Stimulated activated CD8-positive, alpha-beta memory T cell treated with anti-CD3 and anti-CD28 coated beads, Interleukin-4, amount 100 ng/mL, for 24 hours (primary cell): ENCODE measurements at regions not wholly inside any gene's neighbourhood (a gene's known extent, or its start where the extent isn't known, plus 50 kb on each side); places are given as distances from the start of the nearest gene placed in this dataset.
"Not testable (repeated sequence)": the region's sequence is repeated elsewhere in the genome, so short reads cannot be mapped to it uniquely, and the experiment has no call there.

Source experiments
- DNase-seq: peaks from one replicate; pipeline ENCODE4 v3.0.0-alpha.2; 2020; ENCODE audit warnings: low read depth

DNA sequence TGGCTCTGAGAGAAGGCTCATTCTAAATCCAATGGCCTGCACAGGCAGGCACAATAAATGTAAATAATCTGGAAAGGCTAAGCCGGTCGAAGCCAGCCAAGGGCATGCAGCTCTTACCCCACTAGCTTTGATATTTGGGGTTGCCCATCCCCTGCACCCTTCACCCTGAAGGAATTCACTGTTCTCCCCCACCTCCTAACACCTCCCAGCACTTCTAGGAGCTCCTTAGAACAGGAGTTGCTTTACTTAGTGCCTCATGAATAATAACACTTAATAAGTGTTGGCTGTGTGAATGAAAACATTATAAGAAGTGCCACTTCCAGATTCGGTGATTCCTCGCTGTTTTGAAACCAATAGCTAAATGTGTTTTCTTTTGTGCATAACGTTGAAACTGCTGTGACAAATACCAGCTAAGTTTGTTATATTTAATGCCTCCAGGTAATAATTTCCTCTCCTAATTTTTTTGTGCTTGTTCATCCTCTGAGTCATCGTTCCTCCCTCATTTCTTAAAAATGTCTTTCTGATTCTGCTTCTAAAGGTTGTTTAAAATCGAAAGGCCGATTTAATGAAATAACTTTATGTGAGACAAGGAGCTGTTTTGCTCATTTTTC is 458.8 kb downstream of the METTL4 start:
- no peak for DNase-seq

DNA sequence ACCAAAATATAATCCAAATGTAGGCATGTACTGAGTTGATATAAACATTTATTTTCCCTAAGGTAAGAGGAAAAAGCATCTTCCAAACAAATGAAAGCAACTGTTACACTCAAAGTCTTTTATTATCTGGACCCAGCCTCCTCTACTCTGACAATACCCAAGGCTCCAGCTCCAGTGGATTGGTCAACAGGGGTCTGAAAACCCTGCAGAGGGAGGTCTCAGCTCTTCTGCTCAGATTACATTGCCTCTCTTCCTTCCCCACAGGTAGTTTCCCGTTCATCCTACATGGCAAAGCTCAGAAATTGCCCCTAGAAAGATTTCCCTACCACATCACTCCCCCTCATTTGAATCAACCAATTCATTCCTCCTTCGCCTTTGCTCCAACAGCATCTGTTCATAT is 457.0 kb downstream of the METTL4 start:
- DNase-seq = no peak

DNA sequence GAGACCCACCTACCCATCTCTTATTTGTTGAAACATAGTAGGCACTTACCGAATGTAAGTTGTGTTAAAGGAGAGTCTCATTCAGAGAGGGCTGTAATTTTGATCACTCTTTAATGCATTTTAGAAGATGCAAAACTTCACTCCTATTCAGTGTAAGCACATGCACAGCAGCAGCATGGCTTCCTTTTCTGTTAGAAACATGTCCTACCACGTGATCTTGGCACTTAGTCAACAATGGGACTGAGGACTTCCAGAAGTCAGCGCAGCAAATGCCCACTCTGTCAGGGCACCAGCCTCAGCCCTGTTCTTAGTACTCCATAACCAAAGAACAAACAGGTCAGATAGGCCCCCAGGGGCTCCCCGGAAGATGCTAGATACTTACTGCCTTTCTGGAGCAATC is 456.5 kb downstream of the METTL4 start:
- no peak for DNase-seq

DNA sequence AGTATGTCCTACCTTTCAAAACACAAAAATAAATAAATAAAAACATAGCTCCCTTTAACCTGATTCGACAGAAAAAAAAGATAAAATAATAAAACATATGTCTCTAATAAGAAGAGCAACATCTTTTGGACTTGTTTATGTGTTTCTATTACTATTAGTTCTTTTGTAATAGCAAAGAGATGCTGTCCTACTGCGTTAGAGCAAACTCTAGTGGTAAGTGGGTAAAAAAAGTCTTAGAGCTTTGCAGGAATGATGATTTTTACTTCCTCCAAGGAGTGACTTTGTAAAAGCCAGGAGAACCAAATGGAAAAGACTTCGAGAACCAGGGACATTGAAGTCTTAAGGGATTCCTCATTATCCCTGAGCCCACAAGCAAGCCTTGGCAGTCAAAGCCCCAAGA is 450.1 kb downstream of the METTL4 start:
- no peak for DNase-seq

DNA sequence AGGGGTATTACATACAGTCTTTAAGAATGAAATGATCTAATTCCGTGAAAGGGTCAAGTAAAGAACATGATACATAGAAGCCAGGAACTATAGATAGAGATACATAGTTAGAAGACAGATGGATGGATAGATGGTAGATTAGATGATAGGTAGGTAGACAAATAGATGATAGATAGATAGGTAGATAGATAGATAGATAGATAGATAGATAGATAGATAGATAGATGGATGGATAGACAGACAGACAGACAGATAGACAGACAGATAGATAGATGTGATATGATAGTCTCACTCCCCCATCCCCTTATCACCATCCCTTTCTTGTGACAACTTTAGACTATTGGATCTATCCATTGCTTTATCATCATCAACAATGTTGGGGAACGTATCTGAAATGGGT is 448.2 kb downstream of the METTL4 start:
- DNase-seq = no peak

DNA sequence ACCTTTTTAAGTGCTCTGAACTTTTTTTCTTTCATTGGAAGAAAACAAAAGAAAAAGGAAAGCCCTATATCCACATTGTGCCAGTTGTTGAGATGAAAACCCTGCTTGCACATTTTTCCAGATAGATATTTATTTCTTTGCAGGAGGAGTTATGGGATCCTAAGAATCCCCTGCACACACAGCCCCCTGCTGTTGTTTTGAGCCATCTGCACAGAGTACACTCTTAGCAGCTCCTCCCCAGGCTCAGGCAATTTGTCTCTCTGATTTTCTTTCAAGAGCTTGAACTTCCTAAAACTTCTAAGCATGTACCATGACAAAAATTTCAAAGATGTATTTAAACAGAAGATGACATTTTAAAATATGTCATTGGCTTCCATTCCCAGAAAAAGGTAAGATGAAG is 436.9 kb downstream of the METTL4 start:
- no peak for DNase-seq

DNA sequence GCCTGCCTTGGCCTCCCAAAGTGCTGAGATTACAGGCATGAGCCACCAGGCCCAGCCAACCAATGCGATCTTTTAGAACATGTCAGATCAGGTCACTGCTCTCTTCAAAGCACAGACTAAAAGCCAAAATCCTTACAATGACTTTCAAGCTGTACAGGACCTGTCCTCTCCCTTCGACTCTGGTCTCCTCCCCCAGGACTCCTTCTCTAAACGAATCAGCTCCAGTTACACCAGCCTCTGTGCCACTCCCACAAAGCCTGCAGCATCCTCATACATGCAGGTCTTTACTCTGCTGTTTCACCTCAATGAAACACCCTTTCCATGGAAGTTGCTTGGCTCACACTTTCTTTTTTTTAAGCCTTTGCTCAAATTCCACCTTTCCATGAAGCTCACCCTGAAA is 436.0 kb downstream of the METTL4 start:
- no peak for DNase-seq

DNA sequence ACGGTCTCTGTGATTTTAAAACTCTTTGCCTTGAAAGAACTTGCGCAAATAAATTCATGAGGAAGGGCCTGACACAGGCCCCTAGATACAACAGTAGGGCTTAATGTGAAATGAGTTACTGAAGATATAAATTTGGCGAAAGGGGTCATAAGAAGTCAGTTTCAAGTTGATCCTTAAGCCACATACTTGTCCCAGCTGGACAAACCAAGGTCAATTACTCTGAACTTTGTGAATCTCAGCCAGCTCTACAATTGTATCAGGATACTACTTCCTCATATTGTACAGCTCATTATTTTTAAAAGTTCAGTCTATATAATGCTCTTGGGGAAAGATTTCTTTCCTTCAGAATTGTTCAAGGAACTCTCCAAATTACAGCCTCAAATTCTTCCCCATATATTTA is 432.8 kb downstream of the METTL4 start:
- no peak for DNase-seq

DNA sequence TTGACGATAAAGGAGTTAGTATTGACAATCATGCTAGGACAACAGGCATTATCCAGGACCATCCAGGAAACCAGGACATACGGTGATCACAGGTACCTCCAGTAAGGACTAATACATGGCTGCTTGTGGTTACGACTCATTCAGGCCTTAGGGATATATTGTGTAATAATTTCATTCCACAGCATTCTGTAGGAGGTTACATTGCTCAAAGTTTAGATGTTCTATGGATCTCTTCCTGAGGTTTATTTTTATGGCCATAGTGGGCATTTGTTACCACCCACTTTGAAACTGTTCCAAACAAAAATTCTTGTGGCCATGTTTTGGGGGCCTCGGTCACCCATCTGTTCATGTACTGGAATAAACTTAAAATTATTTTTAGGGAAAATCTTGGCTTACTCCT is 431.6 kb downstream of the METTL4 start:
- DNase-seq = no peak

DNA sequence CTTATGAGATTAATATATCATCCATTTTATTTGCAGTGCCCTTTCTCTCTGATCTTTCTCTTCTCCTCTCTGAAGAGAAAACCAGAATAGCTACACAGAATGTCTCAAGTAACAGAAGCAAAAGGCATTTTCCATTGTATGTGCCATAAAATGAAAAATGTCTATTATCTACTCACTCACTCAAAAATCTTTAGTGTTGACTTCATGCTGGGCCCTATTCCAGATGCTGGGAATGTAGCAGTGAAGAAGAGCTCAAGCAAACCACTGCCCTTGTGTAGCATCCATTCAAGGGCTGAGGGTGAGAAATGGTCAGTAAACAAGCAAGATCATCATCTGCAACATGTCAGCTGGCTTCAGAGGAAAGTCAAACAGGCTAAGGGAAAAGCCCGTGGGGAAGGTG is 427.7 kb downstream of the METTL4 start:
- DNase-seq = no peak

DNA sequence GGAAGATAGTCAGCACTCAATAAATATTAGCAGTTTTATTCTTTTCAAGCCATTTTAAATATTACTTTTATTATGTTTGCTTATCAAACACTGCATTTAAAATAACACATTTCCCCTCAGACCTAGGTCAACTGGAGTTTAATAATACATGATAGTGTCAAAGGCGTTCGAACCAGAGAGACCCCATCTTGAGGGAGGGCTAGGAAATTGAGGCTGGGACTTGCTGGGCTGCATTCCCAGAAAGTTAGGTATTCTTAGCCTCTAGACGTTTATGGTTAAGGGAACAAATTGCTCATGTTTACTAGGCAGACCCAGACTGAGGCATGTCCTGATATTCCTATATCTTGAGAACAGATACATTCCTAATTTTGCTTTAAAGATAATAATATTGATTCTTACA is 426.5 kb downstream of the METTL4 start:
- DNase-seq = no peak

DNA sequence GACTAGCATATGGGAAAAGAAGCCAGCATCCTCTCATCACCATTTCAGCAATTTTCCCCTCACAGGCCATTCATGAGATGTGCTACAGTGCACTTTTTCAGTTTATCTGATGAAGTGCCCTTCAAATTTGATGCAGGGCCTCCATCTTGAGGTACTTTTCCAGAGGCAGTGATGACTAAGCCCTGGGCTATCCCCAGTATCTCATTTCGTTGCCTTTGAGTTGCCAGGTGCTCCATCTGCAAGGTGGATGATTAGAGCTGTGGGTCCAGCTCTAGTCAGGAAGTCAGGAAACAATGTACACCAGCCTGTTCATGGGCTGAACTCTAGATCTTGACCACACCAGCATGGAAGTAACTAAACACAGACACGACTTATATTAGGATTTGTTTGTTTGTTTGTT is 425.2 kb downstream of the METTL4 start:
- DNase-seq = no peak

DNA sequence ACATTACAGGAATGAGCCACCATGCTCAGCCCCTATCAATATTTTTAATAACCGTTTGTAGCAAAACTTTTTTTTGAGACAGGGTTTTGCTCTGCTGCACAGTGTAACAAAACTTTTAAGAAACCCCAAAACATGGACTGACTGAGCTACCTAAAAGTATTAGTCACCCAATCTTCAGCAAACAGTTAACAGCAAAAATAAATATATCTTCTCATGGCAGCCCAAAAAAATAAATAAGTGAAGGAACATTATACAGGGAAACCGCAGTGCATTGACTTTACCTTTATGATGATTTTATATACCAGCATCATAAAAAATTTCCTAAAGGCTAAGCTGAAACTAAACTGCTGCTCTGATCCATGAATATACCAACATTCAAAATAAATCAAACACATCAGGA is 424.6 kb downstream of the METTL4 start:
- no peak for DNase-seq

DNA sequence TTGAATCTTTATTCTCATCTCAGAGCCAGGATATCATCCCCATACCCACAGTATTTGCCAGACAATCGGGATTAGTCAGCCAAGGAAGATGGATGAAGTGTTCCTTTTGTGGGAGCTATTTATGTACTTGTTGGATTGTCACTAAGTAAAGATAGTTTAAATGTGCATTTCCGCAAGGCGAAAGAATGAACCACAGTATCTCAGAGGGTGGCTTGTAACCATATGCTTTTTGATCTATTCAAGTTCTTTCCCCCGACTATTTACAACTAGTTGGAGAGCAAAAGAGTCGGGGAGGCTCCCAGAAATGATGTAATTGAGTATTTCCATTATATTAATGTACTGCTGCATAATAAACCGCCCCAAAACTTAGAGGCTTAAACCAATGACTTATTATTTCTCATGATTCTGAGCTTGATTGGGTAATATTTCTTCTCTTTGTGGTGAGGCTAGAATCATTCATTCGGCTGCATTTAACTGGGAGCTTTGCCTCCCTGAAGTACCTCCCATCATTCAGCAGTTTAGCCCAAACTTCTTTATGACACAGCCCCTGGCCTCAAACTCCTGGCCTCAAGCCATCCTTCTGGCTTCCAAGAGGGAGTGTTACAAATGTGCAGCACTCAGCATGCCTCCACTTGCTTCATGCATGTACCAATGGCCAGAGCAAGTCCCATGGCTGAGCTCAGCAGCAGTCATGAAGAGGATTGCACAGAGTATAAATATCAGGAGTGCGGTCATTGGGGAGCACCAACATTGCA is 423.7 kb downstream of the METTL4 start:
- DNase-seq = no peak

DNA sequence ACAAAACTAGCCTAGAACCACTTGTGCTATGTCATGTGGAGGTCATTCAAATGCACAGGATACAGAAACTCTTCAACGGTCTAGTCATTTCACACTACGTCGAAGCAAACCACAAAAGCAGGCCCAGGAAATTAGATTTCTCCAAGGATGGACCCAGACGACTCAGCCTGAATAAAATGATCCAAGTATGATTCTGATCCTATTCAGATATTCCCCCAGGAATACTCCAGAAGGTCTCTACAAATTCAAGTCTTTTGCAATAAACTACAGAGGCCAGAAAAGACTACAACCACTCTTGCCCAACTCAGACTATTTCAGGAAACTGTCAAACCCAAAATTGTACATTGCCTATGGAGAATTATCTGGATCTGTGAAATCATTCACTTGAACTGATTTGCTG is 422.5 kb downstream of the METTL4 start:
- no peak for DNase-seq

DNA sequence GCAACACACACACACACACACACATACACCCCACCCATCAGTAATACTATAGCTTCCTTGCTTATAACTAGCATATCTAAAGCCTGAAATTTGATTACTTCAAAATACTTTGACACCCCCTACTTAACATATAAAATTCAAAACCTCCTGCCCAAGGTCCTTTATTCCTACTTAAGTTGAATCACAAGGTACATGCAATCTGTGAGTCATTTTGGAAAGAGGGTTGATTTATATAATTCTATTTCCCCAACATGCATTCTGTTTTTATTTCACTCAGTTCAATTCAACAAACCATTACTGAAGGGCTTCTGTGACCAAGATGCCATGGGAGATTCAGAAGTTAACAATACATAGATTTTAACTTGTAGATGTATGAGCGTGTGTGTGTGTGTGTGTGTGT is 420.7 kb downstream of the METTL4 start:
- no peak for DNase-seq

DNA sequence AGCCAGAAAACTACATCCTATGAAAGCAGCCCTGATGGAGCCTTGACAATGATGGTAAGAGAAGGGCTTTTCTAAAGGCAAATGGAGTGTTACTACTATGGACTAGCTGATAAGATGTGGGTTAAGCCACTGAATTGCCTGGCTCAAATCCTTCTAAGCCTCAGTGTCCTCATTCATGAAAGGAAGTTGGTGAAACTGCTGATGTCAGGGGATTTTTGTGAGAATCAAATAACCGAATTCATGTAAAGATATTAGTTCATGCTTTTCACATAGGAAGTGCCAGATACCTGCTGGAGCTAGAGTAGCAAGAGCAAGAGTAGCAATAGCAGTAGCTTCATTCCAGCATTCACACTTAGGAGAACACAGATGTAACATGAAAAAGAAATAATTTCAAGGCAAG is 417.0 kb downstream of the METTL4 start:
- DNase-seq = no peak

DNA sequence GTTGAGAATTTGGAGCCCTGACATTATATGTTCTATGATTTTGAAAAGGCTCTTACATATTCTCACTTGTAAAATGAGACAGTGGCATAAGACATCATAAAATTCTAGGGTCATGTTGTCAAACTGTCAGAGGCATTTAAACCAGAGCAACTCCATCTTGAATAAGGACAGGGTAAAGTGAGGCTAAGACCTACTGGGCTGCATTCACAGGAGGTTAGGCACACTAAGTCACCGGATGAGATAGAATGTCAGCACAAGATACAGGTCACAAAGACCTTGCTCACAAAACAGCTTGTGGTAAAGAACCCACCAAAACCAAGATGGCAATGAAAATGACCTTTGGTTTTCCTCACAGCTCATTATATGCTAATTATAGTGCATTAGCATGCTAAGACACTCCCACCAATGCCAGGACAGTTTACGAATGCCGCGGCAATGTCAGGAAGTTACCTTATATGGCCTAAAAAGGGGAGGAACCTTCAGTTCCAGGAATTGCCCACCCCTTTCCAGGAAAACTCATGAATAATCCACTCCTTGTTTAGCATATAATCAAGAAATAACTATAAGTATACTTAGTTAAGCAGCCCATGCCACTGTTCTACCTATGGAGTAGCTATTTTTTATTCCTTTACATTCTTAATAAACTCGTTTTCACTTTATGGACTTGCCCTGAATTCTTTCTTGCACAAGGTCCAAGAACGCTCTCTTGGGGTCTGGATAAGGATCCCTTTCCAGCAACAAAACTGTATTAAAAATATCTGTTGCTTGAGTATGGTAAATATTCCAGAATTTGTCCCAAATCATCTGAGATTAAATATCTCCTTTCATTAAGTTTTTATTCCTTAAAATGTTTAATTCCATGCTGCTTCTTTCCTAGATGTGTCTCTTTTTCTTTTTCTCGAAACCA is 406.4 kb downstream of the METTL4 start:
- no peak for DNase-seq

DNA sequence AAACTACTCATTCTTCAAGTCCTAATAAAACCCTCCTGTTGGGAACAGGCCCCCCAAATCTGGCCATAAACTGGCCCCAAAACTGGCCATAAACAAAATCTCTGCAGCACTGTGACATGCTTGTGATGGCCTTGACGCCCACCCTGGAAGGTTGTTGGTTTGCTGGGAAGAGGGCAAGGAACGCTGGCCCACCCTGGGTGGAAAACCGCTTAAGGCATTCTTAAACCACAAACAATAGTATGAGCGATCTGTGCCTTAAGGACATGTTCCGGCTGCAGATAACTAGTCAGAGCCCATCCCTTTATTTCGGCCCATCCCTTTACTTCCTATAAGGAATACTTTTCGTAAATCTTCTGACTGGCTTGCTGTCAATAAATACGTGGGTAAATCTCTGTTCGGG is 404.4 kb downstream of the METTL4 start:
- DNase-seq = not testable (repeated sequence)

DNA sequence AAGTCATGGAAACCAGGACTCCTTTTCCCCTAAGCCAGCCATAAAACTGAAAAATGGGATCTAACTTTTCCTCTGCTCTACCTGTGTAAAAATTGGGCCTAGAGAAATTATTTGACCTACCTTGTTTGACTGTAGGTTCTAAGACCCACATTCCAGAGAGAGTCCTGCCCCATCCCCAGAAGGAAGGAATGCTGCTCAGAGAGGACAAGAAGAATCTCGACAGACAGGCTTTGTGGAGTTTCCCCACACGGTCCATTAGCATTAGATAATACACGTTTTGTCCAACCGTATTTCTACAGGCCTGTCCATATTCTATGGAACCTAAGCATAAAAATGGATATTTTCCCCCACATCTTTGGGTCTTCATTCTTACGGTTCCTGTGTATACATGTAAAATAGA is 403.3 kb downstream of the METTL4 start:
- DNase-seq = no peak

DNA sequence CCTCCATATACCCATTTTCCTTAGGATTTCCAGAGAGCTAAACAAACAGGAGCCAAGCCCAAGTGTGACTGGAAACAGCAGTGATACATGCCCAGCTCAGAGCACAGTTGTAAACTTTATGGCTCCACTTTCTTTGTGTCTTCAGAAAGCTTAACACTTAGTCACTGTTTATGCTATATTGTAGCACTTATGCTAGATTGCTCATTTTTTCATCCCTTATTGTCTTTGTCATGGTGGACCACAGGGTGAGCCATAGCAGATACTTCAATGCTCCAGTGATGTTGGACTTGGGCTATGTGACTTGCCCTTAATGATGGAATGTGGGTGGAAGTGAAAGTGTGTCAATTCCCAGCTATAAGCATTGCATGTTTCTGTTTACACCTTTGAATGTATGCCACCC is 401.6 kb downstream of the METTL4 start:
- no peak for DNase-seq

DNA sequence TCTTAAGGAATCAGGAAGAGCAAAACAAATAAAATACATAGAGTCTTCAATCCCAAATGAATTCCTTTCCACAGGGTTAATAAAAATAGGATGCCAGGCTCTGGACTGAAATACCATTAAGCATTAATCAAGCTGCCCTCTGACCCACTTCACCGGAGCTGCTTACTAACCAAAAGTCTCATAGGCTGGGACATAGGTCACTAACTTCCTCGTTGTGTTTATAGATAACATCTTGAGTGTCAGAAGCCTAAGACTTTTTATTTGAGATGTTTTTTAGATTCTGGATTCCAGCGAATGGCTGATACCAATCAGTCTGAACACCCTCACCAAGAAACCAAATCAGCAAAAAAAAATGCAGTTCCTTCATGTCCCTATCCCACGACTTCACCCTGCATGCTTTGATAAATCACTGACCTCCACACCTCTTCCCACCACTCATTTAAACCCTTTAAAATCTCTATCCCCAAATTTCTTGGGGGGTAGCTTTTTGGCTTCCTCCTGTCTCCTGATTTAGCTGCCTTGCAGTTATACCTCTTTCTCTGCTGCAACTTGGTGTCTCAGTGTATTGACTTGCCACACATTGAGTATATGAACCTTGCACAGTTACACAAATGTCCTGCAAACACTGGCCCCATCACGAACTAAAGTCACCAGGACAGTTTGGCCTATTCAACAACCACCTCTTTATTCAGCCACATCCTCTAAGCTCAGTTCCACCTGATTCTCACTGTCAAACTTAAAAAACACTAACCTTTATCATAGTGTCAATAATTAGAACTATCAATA is 399.3 kb downstream of the METTL4 start:
- DNase-seq = no peak
